SU-DHL-6 (cell line): ENCODE measurements at regions not wholly inside any gene's neighbourhood (a gene's known extent, or its start where the extent isn't known, plus 50 kb on each side); places are given as distances from the start of the nearest gene placed in this dataset.

Experiments
- H2AFZ ChIP-seq: fragments of 200-600 bp; sonication (generic); 2 replicates; pipeline ENCODE4 v1.6.1; 2014; ENCODE audit warnings: low read depth, mild to moderate bottlenecking, moderate library complexity, mixed read lengths, antibody characterized with exemption, low read length; ENCODE audit not compliant: severe bottlenecking
- H3F3A ChIP-seq: fragments of 200-600 bp; shearing (Covaris generic); 2 replicates; pipeline ENCODE4 v1.6.0; 2016; ENCODE audit warnings: antibody characterized with exemption, mild to moderate bottlenecking; ENCODE audit not compliant: insufficient read depth
- H3K27ac ChIP-seq: fragments of 200-600 bp; sonication (generic); 2 replicates; pipeline ENCODE4 v1.5.1; 2016; ENCODE audit warnings: low read depth, mild to moderate bottlenecking, low read length, moderate library complexity, mixed read lengths
- H3K27me3 ChIP-seq: fragments of 200-600 bp; sonication (generic), shearing (Covaris generic); 2 replicates; pipeline ENCODE4 v1.6.0; 2014; ENCODE audit warnings: mild to moderate bottlenecking, low read length
- H3K36me3 ChIP-seq: fragments of 200-600 bp; sonication (generic); 2 replicates; pipeline ENCODE4 v1.6.1; 2014; ENCODE audit warnings: mild to moderate bottlenecking, low read length, mixed read lengths
- H3K4me2 ChIP-seq: fragments of 300-600, 200-600 bp; shearing (Covaris generic), sonication (generic); 2 replicates; pipeline ENCODE4 v1.6.0; 2014; ENCODE audit warnings: low read length, low read depth, mild to moderate bottlenecking; ENCODE audit not compliant: poor library complexity, severe bottlenecking
- H3K4me3 ChIP-seq: fragments of 200-600 bp; sonication (generic); 2 replicates; pipeline ENCODE4 v1.5.1; 2014; ENCODE audit warnings: antibody characterized with exemption, low read length, mild to moderate bottlenecking, mixed read lengths; ENCODE audit not compliant: insufficient read depth, poor library complexity, severe bottlenecking
- H3K79me2 ChIP-seq: fragments of 200-600 bp; sonication (generic); 2 replicates; pipeline ENCODE4 v1.6.1; 2014; ENCODE audit warnings: mild to moderate bottlenecking, low read length, moderate library complexity; ENCODE audit not compliant: insufficient read depth
- H3K9ac ChIP-seq: fragments of 200-600 bp; sonication (generic); 2 replicates; pipeline ENCODE4 v1.7.0; 2014; ENCODE audit warnings: mild to moderate bottlenecking, low read length
- H3K9me2 ChIP-seq: fragments of 200-600 bp; sonication (generic); replicated peaks from 2 replicates; pipeline ENCODE4 v1.6.1; 2014; ENCODE audit warnings: low read length; ENCODE audit not compliant: insufficient read depth
- H3K9me3 ChIP-seq: fragments of 200-600 bp; sonication (generic); 2 replicates; pipeline ENCODE4 v1.6.1; 2014; ENCODE audit warnings: low read length, mixed read lengths; ENCODE audit not compliant: insufficient read depth
- H4K20me1 ChIP-seq: fragments of 200-600 bp; sonication (generic); 2 replicates; pipeline ENCODE4 v1.6.1; 2014; ENCODE audit warnings: low read depth, mild to moderate bottlenecking, antibody characterized with exemption, low read length, moderate library complexity, mixed read lengths
- EZH2phosphoT487 ChIP-seq: fragments of 200-600 bp; sonication (generic), shearing (Covaris generic); conservative IDR thresholded peaks from 2 replicates; pipeline ENCODE4 v1.6.1; 2018; ENCODE audit warnings: mild to moderate bottlenecking, antibody characterized with exemption, low read length, moderate library complexity, mixed read lengths
- TF ChIP-seq, protein P1 (sequence below): fragments of 200-600 bp; sonication (generic); IDR thresholded peaks from one replicate; pipeline ENCODE4 v1.5.1; 2017; ENCODE audit warnings: antibody characterized with exemption, mild to moderate bottlenecking, low read length, moderate library complexity; ENCODE audit not compliant: insufficient read depth, poor library complexity, severe bottlenecking

DNA sequence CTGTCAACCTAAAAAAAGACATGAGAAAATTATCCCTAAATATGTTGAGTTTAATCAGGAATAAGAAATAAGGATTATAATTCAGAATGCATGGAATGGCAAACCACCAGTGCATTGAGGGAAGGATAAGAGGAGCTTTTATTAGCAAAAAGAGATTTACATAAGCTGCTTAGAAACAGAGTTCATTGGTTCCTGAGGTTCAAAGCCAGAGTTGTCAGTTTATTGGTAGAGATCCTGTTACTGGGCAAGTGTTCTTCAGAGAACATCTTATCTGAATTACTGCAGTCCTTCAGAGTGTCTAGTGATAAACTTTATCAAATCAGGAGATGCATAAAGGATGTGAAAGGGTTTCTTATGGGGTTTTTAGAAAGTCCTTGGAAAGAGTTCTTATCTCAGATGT, 76.0 kb upstream of the MEX3C start:
- TF ChIP-seq EZH2phosphoT487, result no peak
- TF ChIP-seq, protein P1, sequence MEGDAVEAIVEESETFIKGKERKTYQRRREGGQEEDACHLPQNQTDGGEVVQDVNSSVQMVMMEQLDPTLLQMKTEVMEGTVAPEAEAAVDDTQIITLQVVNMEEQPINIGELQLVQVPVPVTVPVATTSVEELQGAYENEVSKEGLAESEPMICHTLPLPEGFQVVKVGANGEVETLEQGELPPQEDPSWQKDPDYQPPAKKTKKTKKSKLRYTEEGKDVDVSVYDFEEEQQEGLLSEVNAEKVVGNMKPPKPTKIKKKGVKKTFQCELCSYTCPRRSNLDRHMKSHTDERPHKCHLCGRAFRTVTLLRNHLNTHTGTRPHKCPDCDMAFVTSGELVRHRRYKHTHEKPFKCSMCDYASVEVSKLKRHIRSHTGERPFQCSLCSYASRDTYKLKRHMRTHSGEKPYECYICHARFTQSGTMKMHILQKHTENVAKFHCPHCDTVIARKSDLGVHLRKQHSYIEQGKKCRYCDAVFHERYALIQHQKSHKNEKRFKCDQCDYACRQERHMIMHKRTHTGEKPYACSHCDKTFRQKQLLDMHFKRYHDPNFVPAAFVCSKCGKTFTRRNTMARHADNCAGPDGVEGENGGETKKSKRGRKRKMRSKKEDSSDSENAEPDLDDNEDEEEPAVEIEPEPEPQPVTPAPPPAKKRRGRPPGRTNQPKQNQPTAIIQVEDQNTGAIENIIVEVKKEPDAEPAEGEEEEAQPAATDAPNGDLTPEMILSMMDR, result no peak

DNA sequence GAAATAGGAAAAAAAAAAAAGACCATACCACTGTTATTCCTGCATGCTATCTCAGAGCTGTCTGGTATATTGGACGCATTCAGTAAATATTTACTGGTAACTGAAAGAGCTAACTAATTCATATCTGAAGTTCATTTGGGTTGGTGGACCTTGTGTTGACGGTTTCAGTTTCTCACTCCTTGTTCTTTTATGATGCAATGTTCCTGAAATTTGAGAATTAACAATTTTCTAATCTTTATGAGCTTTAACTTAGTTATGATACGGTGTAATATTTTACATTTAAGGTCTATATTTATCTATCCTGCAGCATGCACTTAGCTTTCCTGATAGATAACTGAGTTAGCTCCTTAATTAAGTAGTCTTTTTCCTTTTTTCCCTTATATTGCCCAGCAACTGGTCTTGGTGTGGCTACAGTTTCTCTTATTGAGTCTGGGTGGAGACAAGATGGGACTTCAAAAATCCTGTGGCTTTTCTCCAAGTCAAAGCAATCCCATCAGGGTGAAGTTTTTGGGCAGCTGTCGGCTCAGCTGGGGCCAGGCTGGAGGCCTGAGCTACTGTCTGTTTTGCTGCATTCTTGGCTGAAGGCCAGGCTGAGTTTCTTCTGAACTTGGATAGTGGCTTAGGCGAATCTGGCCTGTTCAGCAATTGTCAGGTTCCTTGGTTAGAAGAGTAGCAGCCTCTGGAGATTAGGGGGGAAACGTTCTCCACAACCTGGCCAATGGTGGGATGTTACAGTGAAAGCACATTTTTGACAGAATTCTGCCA, 78.4 kb upstream of the MEX3C start:
- Histone ChIP-seq H3K27ac (no peak overlapping the region), H3F3A (no peaks in the 10 kb centered on the region), H3K27me3 (no peaks in the 10 kb centered on the region), H3K4me3 (no peak overlapping the region), H3K9me2 (no peaks in the 10 kb centered on the region), H3K36me3 (no peaks in the 10 kb centered on the region), H3K9me3 (no peaks in the 10 kb centered on the region), H3K79me2 (no peaks in the 10 kb centered on the region), H2AFZ (no peak overlapping the region), H4K20me1 (no peaks in the 10 kb centered on the region), H3K9ac (no peak overlapping the region), H3K4me2 (no peak overlapping the region)
- no peak for TF ChIP-seq EZH2phosphoT487
- TF ChIP-seq, protein P1, result no peak

More for the DNA sequence above, 76.0 kb upstream of the MEX3C start:
- no peak overlapping the region for H3K4me2 ChIP-seq
- no peak overlapping the region for H3K4me3 ChIP-seq
- H4K20me1 ChIP-seq, result no peaks in the 10 kb centered on the region
- no peak overlapping the region for H3K9ac ChIP-seq
- H3F3A ChIP-seq, result no peaks in the 10 kb centered on the region
- no peaks in the 10 kb centered on the region for H3K27me3 ChIP-seq
- no peaks in the 10 kb centered on the region for H3K79me2 ChIP-seq
- H3K9me2 ChIP-seq, result no peaks in the 10 kb centered on the region
- no peaks in the 10 kb centered on the region for H3K9me3 ChIP-seq
- no peak overlapping the region for H3K27ac ChIP-seq
- no peak overlapping the region for H2AFZ ChIP-seq
- H3K36me3 ChIP-seq, result no peaks in the 10 kb centered on the region

DNA sequence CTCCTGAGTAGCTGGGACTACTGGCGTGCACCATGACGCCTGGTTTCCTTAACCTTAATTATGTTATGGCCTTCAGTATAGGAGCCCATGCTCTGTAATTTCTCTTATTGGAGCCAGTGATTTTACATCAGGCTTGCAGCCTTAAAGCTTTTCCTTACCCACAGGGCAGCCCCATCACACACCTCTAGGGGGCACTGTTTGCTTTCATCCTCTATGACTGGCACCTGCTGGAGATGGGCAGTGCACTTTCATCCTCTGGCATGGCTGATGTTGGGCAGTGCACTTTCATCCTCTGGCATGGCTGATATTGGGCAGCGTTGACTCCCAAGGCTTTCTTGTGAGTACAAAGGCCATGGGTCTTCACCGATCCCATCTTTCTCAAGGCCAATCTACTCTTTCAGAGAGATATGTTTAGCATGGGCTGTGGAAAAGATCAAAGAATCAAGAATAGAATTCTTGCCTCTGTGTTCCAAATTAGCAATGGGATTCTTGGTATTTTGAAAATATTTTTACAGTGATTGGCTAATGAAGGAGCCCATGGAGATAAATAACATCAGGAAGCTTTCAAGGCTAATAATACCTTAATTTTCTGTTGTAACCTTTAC, 80.7 kb upstream of the MEX3C start:
- Histone ChIP-seq H3F3A (no peaks in the 10 kb centered on the region), H4K20me1 (no peaks in the 10 kb centered on the region), H2AFZ (no peak overlapping the region), H3K4me3 (no peak overlapping the region), H3K9me3 (no peaks in the 10 kb centered on the region), H3K79me2 (no peaks in the 10 kb centered on the region), H3K27ac (no peak overlapping the region), H3K9ac (no peak overlapping the region), H3K36me3 (no peaks in the 10 kb centered on the region), H3K9me2 (no peaks in the 10 kb centered on the region), H3K27me3 (no peaks in the 10 kb centered on the region), H3K4me2 (no peak overlapping the region)
- TF ChIP-seq, protein P1, result peak; percentile 90
- no peak for TF ChIP-seq EZH2phosphoT487
